HG02840 (cell line): ENCODE measurements at regions not wholly inside any gene's neighbourhood (a gene's known extent, or its start where the extent isn't known, plus 50 kb on each side); places are given as distances from the start of the nearest gene placed in this dataset.
"Not testable (repeated sequence)": the region's sequence is repeated elsewhere in the genome, so short reads cannot be mapped to it uniquely, and the experiment has no call there.

ENCODE experiments used
- ATAC-seq: cut with Tn5 transposase; IDR thresholded peaks from one replicate; pipeline ENCODE4 v1.9.1; 2021; ENCODE audit warnings: mild to moderate bottlenecking, moderate library complexity, moderate number of reproducible peaks; ENCODE audit not compliant: unreplicated experiment, low FRiP score

- ATAC-seq = no peak
Measured at GRCh38 chr3:177679568-177680471, 482.5 kb upstream of the TBL1XR1 start.

GRCh38 chr3:177680472-177680821 is 483.2 kb upstream of the TBL1XR1 start:
- no peak for ATAC-seq

GRCh38 chr3:177681156-177681555 is 483.9 kb upstream of the TBL1XR1 start:
- ATAC-seq = no peak

GRCh38 chr3:177681852-177682251 is 484.6 kb upstream of the TBL1XR1 start:
- no peak for ATAC-seq

GRCh38 chr3:177683586-177683985 is 486.3 kb upstream of the TBL1XR1 start:
- no peak for ATAC-seq

- no peak for ATAC-seq
Measured at GRCh38 chr3:177686671-177687070, 489.4 kb upstream of the TBL1XR1 start.

- ATAC-seq = no peak
Measured at GRCh38 chr3:177687291-177687690, 490.0 kb upstream of the TBL1XR1 start.

- ATAC-seq = no peak
Measured at GRCh38 chr3:177688152-177688551, 490.9 kb upstream of the TBL1XR1 start.

- no peak for ATAC-seq
Measured at GRCh38 chr3:177689077-177689476, 491.8 kb upstream of the TBL1XR1 start.

GRCh38 chr3:177689869-177690268 is 492.6 kb upstream of the TBL1XR1 start:
- ATAC-seq = no peak

- ATAC-seq = no peak
Measured at GRCh38 chr3:177690306-177690705, 493.0 kb upstream of the TBL1XR1 start.

- no peak for ATAC-seq
Measured at GRCh38 chr3:177692304-177692975, 495.2 kb upstream of the TBL1XR1 start.

- ATAC-seq = no peak
Measured at GRCh38 chr3:177693616-177694264, 496.5 kb upstream of the TBL1XR1 start.

- no peak for ATAC-seq
Measured at GRCh38 chr3:177694316-177694715, 497.0 kb upstream of the TBL1XR1 start.

GRCh38 chr3:177694951-177695350 is 497.7 kb upstream of the TBL1XR1 start:
- ATAC-seq = no peak

- no peak for ATAC-seq
Measured at GRCh38 chr3:177700117-177700516, 502.8 kb upstream of the TBL1XR1 start.

GRCh38 chr3:177703788-177704187 is 506.5 kb upstream of the TBL1XR1 start:
- ATAC-seq = no peak

GRCh38 chr3:177705976-177706823 is 508.9 kb upstream of the TBL1XR1 start:
- no peak for ATAC-seq

GRCh38 chr3:177709470-177709869 is 512.2 kb upstream of the TBL1XR1 start:
- not testable (repeated sequence) for ATAC-seq

- no peak for ATAC-seq
Measured at GRCh38 chr3:177710506-177710905, 513.2 kb upstream of the TBL1XR1 start.
